A549 (cell line): ENCODE measurements at regions not wholly inside any gene's neighbourhood (a gene's known extent, or its start where the extent isn't known, plus 50 kb on each side); places are given as distances from the start of the nearest gene placed in this dataset.

Experiments used
- ATAC-seq, 2 experiments: fragments of 200-7000 bp in 1 of 2; fragments of >200 bp in 1 of 2; cut with Nextera tagmentation in 1 of 2; cut with Tn5 transposase in 1 of 2; 3 replicates each; pipeline versions ENCODE4 v1.8.0 to v1.9.1; 2018 to 2020; ENCODE audit warnings: mild to moderate bottlenecking in 1 of 2, moderate library complexity in 1 of 2
- CTCF ChIA-PET: fragments of 300-600 bp; sonication (Branson Sonifier 250); formaldehyde crosslinking; extraction: SDS; loops from one replicate; lab custom pipeline; 2021; ENCODE audit warnings: antibody characterized with exemption, inconsistent platforms; lab: Yijun Ruan, JAX
- POLR2A ChIA-PET: fragments of 350-600 bp; formaldehyde crosslinking; extraction: SDS; loops from one replicate; lab custom pipeline; 2021; ENCODE audit warnings: antibody characterized with exemption, inconsistent platforms; lab: Yijun Ruan, JAX
- DNase-seq, 2 experiments: peaks; one replicate each; pipeline versions ENCODE4 v3.0.0 to v3.0.0-alpha.2; 2011 to 2016; ENCODE audit warnings: low read depth in 1 of 2, low spot score in 1 of 2
- FAIRE-seq: peaks from 2 replicates; lab custom pipeline; 2011; peaks lifted over from hg19 to GRCh38; lab: Jason Lieb, UNC
- H3K27ac ChIP-seq, 2 experiments: fragments of >200 bp; sonication (Bioruptor Twin); formaldehyde crosslinking; 3 replicates each; pipeline ENCODE4 v1.5.1; 2016 to 2017
- H3K4me1 ChIP-seq: fragments of >200 bp; sonication (Bioruptor Twin); formaldehyde crosslinking; 3 replicates; pipeline ENCODE4 v1.6.1; 2016
- H3K4me2 ChIP-seq: fragments of >200 bp; sonication (Bioruptor Twin); formaldehyde crosslinking; 3 replicates; pipeline ENCODE4 v1.6.1; 2016
- H3K4me3 ChIP-seq: fragments of >200 bp; sonication (Bioruptor Twin); formaldehyde crosslinking; 3 replicates; pipeline ENCODE4 v1.5.1; 2016
- H3K9me3 ChIP-seq: fragments of >200 bp; sonication (Bioruptor Twin); formaldehyde crosslinking; 3 replicates; pipeline ENCODE4 v1.6.1; 2016
- CBX8 ChIP-seq: fragments of 200-600 bp; sonication (generic); IDR thresholded peaks from 2 replicates; pipeline ENCODE4 v1.6.1; 2016
- CHD4 ChIP-seq: fragments of 200-600 bp; sonication (generic); IDR thresholded peaks from 2 replicates; pipeline ENCODE4 v1.6.1; 2016; ENCODE audit warnings: antibody characterized with exemption, mild to moderate bottlenecking, borderline replicate concordance
- EHF ChIP-seq: fragments of 250-450 bp; sonication (Bioruptor Pico); IDR thresholded peaks from 2 replicates; pipeline ENCODE4 v1.5.0; 2020; ENCODE audit warnings: mild to moderate bottlenecking
- ESRRA ChIP-seq: fragments of 150-350 bp; IDR thresholded peaks from 2 replicates; pipeline ENCODE4 v1.6.1; 2014; ENCODE audit warnings: mild to moderate bottlenecking, low read length, borderline replicate concordance
- FOSB ChIP-seq: fragments of 250-450 bp; sonication (Bioruptor Pico); IDR thresholded peaks from 2 replicates; pipeline ENCODE4 v1.5.0; 2020; ENCODE audit warnings: mild to moderate bottlenecking, moderate library complexity
- HEYL ChIP-seq: fragments of 250-450 bp; sonication (Bioruptor Pico); IDR thresholded peaks from 2 replicates; pipeline ENCODE4 v1.8.0; 2021; ENCODE audit warnings: mild to moderate bottlenecking, moderate library complexity
- HOXA7 ChIP-seq: fragments of 250-450 bp; sonication (Bioruptor Pico); IDR thresholded peaks from 2 replicates; pipeline ENCODE4 v1.5.0; 2020; ENCODE audit warnings: mild to moderate bottlenecking, moderate library complexity
- HOXB5 ChIP-seq: fragments of 250-450 bp; sonication (Bioruptor Pico); IDR thresholded peaks from 2 replicates; pipeline ENCODE4 v1.5.0; 2020; ENCODE audit warnings: mild to moderate bottlenecking, moderate library complexity
- JUN ChIP-seq, 2 experiments: fragments of >200 bp; sonication (Bioruptor Twin); formaldehyde crosslinking; IDR thresholded peaks; 2 replicates in 1 of 2; 3 replicates in 1 of 2; pipeline ENCODE4 v1.6.1; 2016 to 2017
- KDM1A ChIP-seq: fragments of 200-600 bp; sonication (generic); IDR thresholded peaks from 2 replicates; pipeline ENCODE4 v1.6.1; 2016; ENCODE audit warnings: low read depth, mild to moderate bottlenecking
- MAFK ChIP-seq: fragments of 450-650 bp; IDR thresholded peaks from 2 replicates; pipeline ENCODE4 v1.6.1; 2014; ENCODE audit not compliant: partially characterized antibody
- NFE2L2 ChIP-seq: fragments of 150-350 bp; conservative IDR thresholded peaks from 2 replicates; pipeline ENCODE4 v1.6.1; 2014; ENCODE audit warnings: low read length
- NPAS2 ChIP-seq: fragments of 250-450 bp; sonication (Bioruptor Pico); IDR thresholded peaks from 2 replicates; pipeline ENCODE4 v1.8.0; 2022; ENCODE audit warnings: mild to moderate bottlenecking, moderate library complexity, borderline replicate concordance
- POLR2A ChIP-seq: IDR thresholded peaks from 2 replicates; pipeline ENCODE4 v1.6.1; 2012; ENCODE audit warnings: mild to moderate bottlenecking, low read length
- RAD21 ChIP-seq, 2 experiments: fragments of >200 bp in 1 of 2; sonication (Bioruptor Twin) in 1 of 2; formaldehyde crosslinking in 1 of 2; IDR thresholded peaks in 1 of 2; conservative IDR thresholded peaks in 1 of 2; 2 replicates in 1 of 2; 3 replicates in 1 of 2; pipeline ENCODE4 v1.6.1; 2012 to 2018; ENCODE audit warnings: inconsistent platforms in 1 of 2
- RFX5 ChIP-seq: fragments of 450-650 bp; IDR thresholded peaks from 2 replicates; pipeline ENCODE4 v1.7.1; 2014; ENCODE audit warnings: antibody characterized with exemption, mild to moderate bottlenecking, moderate library complexity
- RNF2 ChIP-seq: fragments of 200-600 bp; sonication (generic); IDR thresholded peaks from 2 replicates; pipeline ENCODE4 v1.6.1; 2016; ENCODE audit warnings: low read depth, mild to moderate bottlenecking, antibody characterized with exemption, moderate library complexity, borderline replicate concordance
- TFCP2L1 ChIP-seq: fragments of 250-450 bp; sonication (Bioruptor Pico); IDR thresholded peaks from 2 replicates; pipeline ENCODE4 v1.5.0; 2021; ENCODE audit warnings: mild to moderate bottlenecking
- ZC3H11A ChIP-seq: fragments of 450-650 bp; IDR thresholded peaks from 2 replicates; pipeline ENCODE4 v1.6.1; 2014; ENCODE audit warnings: antibody characterized with exemption, mild to moderate bottlenecking
- ZNF302 ChIP-seq: fragments of 250-450 bp; sonication (Bioruptor Pico); IDR thresholded peaks from 2 replicates; pipeline ENCODE4 v1.9.0; 2021; ENCODE audit warnings: inconsistent platforms, mild to moderate bottlenecking, moderate library complexity
- WGBS: methylation state at CpG from one replicate; pipeline ENCODE4 v1.1.6; 2017; ENCODE audit errors: missing lambda C conversion rate; 5-methylcytosine and 5-hydroxymethylcytosine counted together
- TF ChIP-seq, protein P1 (sequence below): fragments of >200 bp; sonication (Bioruptor Twin); formaldehyde crosslinking; IDR thresholded peaks from 2 replicates; pipeline ENCODE4 v1.6.1; 2016
- TF ChIP-seq, protein P2 (sequence below): fragments of 200-600 bp; sonication (generic); IDR thresholded peaks from 2 replicates; pipeline ENCODE4 v1.6.1; 2016; ENCODE audit warnings: antibody characterized with exemption, mild to moderate bottlenecking, moderate library complexity
- TF ChIP-seq, protein P3 (sequence below): IDR thresholded peaks from 2 replicates; pipeline ENCODE4 v1.6.1; 2012
- TF ChIP-seq, protein P4 (sequence below): fragments of 250-450 bp; sonication (Bioruptor Pico); IDR thresholded peaks from 2 replicates; pipeline ENCODE4 v1.5.0; 2020; ENCODE audit warnings: low read depth, mild to moderate bottlenecking, moderate library complexity
- TF ChIP-seq, protein P5 (sequence below): fragments of >200 bp; sonication (Bioruptor Twin); formaldehyde crosslinking; IDR thresholded peaks from 3 replicates; pipeline ENCODE4 v1.5.1; 2016

DNA sequence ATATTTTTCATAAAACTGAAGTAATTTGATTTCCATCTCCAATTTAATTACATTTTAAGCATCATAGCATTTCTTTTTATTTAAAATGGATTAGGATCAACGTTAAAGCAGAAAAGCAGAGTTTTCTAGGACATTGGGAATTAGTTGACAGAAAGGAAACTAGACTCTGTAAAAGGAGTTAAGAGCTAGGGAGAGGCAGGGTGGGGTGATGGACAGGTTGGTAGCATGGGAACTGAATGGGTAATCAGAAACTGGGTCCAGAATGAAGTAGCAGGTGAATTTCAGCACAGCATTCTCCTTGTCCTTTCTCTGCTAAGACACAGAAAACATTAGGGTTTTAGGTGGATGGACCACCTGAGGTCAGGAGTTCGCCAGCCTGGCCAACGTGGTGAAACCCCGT, 97.6 kb downstream of the ANAPC4 start:
- Histone ChIP-seq H3K4me3 (no peak overlapping the region), H3K4me2 (no peak overlapping the region), H3K9me3 (peaks cover 6% of the 10 kb centered on the region; the same call in 1 of the 3 replicates), H3K27ac (no peak overlapping the region), H3K4me1 (no peaks in the 10 kb centered on the region)
- ChIA-PET CTCF (no interaction called here), POLR2A (no interaction called here)
- DNase-seq (no peak), ATAC-seq (no peak), FAIRE-seq (no peak)
- TF ChIP-seq NPAS2 (no peak), KDM1A (no peak), EHF (CRISPR knock-in tag) (no peak), HOXA7 (CRISPR knock-in tag) (no peak), RFX5 (no peak), HOXB5 (CRISPR knock-in tag) (no peak)
- TF ChIP-seq, protein P1, sequence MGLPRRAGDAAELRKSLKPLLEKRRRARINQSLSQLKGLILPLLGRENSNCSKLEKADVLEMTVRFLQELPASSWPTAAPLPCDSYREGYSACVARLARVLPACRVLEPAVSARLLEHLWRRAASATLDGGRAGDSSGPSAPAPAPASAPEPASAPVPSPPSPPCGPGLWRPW, result no peak
- 50% methylated on average over 4 of the region's 4 CpGs for WGBS

DNA sequence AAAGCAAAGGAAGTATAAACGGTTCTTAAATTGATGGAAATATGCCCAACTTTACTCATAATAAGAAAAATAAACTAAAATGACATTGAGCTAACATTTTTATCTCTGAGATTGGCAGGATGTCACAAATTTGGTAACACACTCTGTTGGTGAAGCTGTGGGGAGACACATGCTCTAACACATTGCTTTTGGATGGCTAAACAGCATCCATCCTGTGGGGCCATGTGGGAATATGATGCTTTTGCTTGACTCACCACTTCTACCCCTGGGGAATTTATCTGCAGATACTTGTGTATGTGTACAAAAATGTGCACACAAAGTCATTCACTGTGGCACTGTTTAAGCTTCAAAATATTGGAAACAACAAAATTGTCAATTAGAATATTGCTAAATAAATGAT, 100.2 kb downstream of the ANAPC4 start:
- Histone ChIP-seq H3K4me2 (no peak overlapping the region), H3K9me3 (no peaks in the 10 kb centered on the region), H3K4me1 (no peaks in the 10 kb centered on the region), H3K27ac (no peak overlapping the region), H3K4me3 (no peak overlapping the region)
- WGBS, result 37% methylated on average over 1 of the region's 1 CpG
- ChIA-PET CTCF (interaction anchor here (1.6 kb wide), 1 partner anchor 36 kb away, joined by 5 read pairs; no protein-coding TSS in a partner anchor), POLR2A (no interaction called here)
- TF ChIP-seq, protein P2, sequence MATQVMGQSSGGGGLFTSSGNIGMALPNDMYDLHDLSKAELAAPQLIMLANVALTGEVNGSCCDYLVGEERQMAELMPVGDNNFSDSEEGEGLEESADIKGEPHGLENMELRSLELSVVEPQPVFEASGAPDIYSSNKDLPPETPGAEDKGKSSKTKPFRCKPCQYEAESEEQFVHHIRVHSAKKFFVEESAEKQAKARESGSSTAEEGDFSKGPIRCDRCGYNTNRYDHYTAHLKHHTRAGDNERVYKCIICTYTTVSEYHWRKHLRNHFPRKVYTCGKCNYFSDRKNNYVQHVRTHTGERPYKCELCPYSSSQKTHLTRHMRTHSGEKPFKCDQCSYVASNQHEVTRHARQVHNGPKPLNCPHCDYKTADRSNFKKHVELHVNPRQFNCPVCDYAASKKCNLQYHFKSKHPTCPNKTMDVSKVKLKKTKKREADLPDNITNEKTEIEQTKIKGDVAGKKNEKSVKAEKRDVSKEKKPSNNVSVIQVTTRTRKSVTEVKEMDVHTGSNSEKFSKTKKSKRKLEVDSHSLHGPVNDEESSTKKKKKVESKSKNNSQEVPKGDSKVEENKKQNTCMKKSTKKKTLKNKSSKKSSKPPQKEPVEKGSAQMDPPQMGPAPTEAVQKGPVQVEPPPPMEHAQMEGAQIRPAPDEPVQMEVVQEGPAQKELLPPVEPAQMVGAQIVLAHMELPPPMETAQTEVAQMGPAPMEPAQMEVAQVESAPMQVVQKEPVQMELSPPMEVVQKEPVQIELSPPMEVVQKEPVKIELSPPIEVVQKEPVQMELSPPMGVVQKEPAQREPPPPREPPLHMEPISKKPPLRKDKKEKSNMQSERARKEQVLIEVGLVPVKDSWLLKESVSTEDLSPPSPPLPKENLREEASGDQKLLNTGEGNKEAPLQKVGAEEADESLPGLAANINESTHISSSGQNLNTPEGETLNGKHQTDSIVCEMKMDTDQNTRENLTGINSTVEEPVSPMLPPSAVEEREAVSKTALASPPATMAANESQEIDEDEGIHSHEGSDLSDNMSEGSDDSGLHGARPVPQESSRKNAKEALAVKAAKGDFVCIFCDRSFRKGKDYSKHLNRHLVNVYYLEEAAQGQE, result no peak
- no peak for TF ChIP-seq CBX8
- no peak for TF ChIP-seq CHD4
- no peak for TF ChIP-seq NFE2L2
- TF ChIP-seq FOSB (CRISPR knock-in tag), result no peak
- no peak for TF ChIP-seq ZC3H11A
- no peak for TF ChIP-seq POLR2A
- no peak for TF ChIP-seq EHF (CRISPR knock-in tag)
- no peak for TF ChIP-seq ZNF302 (CRISPR knock-in tag)
- no peak for TF ChIP-seq ESRRA
- no peak for TF ChIP-seq MAFK
- TF ChIP-seq, protein P3, sequence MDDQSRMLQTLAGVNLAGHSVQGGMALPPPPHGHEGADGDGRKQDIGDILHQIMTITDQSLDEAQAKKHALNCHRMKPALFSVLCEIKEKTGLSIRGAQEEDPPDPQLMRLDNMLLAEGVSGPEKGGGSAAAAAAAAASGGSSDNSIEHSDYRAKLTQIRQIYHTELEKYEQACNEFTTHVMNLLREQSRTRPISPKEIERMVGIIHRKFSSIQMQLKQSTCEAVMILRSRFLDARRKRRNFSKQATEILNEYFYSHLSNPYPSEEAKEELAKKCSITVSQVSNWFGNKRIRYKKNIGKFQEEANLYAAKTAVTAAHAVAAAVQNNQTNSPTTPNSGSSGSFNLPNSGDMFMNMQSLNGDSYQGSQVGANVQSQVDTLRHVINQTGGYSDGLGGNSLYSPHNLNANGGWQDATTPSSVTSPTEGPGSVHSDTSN, result no peak
- no peak for TF ChIP-seq HEYL (CRISPR knock-in tag)
- TF ChIP-seq, protein P4, sequence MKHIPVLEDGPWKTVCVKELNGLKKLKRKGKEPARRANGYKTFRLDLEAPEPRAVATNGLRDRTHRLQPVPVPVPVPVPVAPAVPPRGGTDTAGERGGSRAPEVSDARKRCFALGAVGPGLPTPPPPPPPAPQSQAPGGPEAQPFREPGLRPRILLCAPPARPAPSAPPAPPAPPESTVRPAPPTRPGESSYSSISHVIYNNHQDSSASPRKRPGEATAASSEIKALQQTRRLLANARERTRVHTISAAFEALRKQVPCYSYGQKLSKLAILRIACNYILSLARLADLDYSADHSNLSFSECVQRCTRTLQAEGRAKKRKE, result no peak
- no peak for TF ChIP-seq RAD21 (conservative IDR thresholded peaks at IDR 0.05 in 1 of 2, IDR thresholded peaks at IDR 0.05 in 1 of 2)
- TF ChIP-seq, protein P5, sequence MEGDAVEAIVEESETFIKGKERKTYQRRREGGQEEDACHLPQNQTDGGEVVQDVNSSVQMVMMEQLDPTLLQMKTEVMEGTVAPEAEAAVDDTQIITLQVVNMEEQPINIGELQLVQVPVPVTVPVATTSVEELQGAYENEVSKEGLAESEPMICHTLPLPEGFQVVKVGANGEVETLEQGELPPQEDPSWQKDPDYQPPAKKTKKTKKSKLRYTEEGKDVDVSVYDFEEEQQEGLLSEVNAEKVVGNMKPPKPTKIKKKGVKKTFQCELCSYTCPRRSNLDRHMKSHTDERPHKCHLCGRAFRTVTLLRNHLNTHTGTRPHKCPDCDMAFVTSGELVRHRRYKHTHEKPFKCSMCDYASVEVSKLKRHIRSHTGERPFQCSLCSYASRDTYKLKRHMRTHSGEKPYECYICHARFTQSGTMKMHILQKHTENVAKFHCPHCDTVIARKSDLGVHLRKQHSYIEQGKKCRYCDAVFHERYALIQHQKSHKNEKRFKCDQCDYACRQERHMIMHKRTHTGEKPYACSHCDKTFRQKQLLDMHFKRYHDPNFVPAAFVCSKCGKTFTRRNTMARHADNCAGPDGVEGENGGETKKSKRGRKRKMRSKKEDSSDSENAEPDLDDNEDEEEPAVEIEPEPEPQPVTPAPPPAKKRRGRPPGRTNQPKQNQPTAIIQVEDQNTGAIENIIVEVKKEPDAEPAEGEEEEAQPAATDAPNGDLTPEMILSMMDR, result no peak
- no peak for TF ChIP-seq JUN (IDR thresholded peaks at IDR 0.05)
- no peak for TF ChIP-seq RNF2
- no peak for TF ChIP-seq TFCP2L1
- FAIRE-seq (no peak), ATAC-seq (no peak), DNase-seq (no peak)
